Erythroblast (primary cell): ENCODE measurements at regions not wholly inside any gene's neighbourhood (a gene's known extent, or its start where the extent isn't known, plus 50 kb on each side); places are given as distances from the start of the nearest gene placed in this dataset.

Experiments used
- GATA1 ChIP-seq: IDR thresholded peaks from 2 replicates; pipeline ENCODE4 v1.6.1; 2011; ENCODE audit warnings: low read depth, mild to moderate bottlenecking, control low read depth, low read length, moderate library complexity
- POLR2A ChIP-seq: IDR thresholded peaks from 2 replicates; pipeline ENCODE4 v1.6.1; 2011; ENCODE audit warnings: mild to moderate bottlenecking, low read length

DNA sequence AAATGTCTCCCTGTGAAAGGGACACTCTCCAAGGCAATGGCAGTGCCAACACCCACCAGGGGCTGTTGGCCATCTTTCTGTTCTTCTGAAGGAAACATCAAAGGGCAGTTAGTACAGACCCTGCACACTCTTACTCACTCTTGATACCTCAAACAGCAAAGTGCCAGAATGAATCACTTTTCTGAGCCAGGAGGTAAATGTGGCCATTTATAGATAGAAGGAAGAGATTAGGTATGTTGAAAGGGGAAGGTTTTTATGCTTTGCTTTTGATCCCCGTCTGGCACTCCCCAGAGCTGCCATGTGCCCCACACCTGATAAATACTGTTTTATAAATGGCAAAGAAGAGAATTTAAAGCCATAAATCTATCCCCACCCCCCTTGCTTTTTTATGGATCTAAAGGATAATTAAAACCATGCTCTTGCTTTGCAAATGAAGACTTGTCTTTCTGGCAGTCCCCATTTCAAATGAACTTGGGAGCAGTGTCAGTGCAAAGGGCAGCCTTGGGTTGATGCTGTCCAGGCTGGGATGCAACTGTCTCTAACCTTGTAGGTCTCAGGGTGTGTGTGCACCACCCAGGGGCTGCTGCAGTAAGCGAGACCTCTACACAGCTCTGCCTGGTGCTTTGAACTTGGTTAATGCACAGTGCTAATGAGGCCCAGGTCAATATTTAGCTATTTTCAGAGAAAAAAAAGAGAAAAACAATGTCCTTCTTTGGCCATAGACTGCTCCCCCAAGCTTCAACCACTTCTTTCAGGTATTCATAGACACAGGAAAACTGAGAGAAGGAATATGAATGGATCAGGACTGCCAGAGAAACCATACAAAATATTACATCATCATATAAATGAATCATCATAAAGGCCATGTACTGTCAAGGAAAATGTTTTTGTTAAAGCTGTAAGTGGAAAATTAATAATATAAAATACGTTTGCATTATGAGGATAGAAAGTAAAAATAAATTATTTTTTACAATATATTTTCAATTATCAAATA is 207.5 kb downstream of the ETS1 start:
- TF ChIP-seq POLR2A (no peak), GATA1 (no peak)
